K562 (cell line): ENCODE measurements at regions not wholly inside any gene's neighbourhood (a gene's known extent, or its start where the extent isn't known, plus 50 kb on each side); places are given as distances from the start of the nearest gene placed in this dataset.

ENCODE experiments used
- ATAC-seq: fragments of 200-7000 bp; cut with Tn5 transposase; 3 replicates; pipeline ENCODE4 v1.9.1; 2020; ENCODE audit warnings: moderate library complexity
- BruUV-seq: library from RNA; stranded (reverse); fragments of 400-500 nt; replicated peaks from 2 replicates; lab custom pipeline; 2021; lab: Mats Ljungman, UMichigan
- CTCF ChIA-PET: fragments of 300-600 bp; formaldehyde crosslinking; extraction: SDS; loops from one replicate; lab custom pipeline; 2021; ENCODE audit warnings: low intra/inter-chr PET ratio; lab: Yijun Ruan, JAX
- POLR2A ChIA-PET: fragments of 300-600, 350-650 bp; sonication (Branson Sonifier 250); formaldehyde crosslinking; extraction: SDS; loops from one replicate; lab custom pipeline; 2021; ENCODE audit warnings: antibody characterized with exemption, inconsistent platforms; lab: Yijun Ruan, JAX
- DNase-seq, 4 experiments: peaks; one replicate each; pipeline versions ENCODE4 v3.0.0 to v3.0.0-alpha.2; 2011 to 2018; ENCODE audit warnings: low spot score in 3 of 4, mixed read lengths in 3 of 4; ENCODE audit errors: extremely low read depth in 1 of 4
- FAIRE-seq: peaks from 2 replicates; lab custom pipeline; 2011; peaks lifted over from hg19 to GRCh38; lab: Jason Lieb, UNC
- H2AFZ ChIP-seq: 2 replicates; pipeline ENCODE4 v1.6.0; 2011; ENCODE audit warnings: low read depth, low read length, control low read depth, inconsistent platforms
- H3K27ac ChIP-seq: fragments of 200-600 bp; 3 replicates; pipeline ENCODE4 v1.8.0; 2011; ENCODE audit warnings: low read depth, mild to moderate bottlenecking, control low read depth, inconsistent platforms, low read length, moderate library complexity, mixed read lengths; ENCODE audit errors: extremely low read depth
- H3K27me3 ChIP-seq, 2 experiments: fragments of 300-600 bp in 1 of 2; 2 replicates in 1 of 2; 3 replicates in 1 of 2; pipeline versions ENCODE4 v1.6.0 to v1.8.0; 2011; ENCODE audit warnings: inconsistent platforms in 2 of 2, low read length in 2 of 2, mild to moderate bottlenecking in 1 of 2, mixed read lengths in 1 of 2, moderate library complexity in 1 of 2; ENCODE audit not compliant: control insufficient read depth in 2 of 2, insufficient read depth in 2 of 2
- H3K36me3 ChIP-seq: fragments of 300-600 bp; 3 replicates; pipeline ENCODE4 v1.8.0; 2011; ENCODE audit warnings: mild to moderate bottlenecking, low read length, inconsistent platforms; ENCODE audit not compliant: control insufficient read depth, insufficient read depth
- H3K4me1 ChIP-seq, 2 experiments: fragments of 200-600 bp in 1 of 2; replicated peaks in 1 of 2; 2 replicates in 1 of 2; 3 replicates in 1 of 2; pipeline versions ENCODE4 v1.5.1 to v1.8.0; 2011; ENCODE audit warnings: inconsistent platforms in 2 of 2, low read length in 2 of 2, mild to moderate bottlenecking in 1 of 2, mixed read lengths in 1 of 2, moderate library complexity in 1 of 2; ENCODE audit not compliant: control insufficient read depth in 2 of 2, insufficient read depth in 2 of 2
- H3K4me2 ChIP-seq: 2 replicates; pipeline ENCODE4 v1.6.1; 2011; ENCODE audit warnings: low read length, control low read depth, inconsistent platforms, mixed read lengths; ENCODE audit not compliant: insufficient read depth
- H3K4me3 ChIP-seq: fragments of 200-600 bp; sonication (generic), shearing (Covaris generic); 2 replicates; pipeline ENCODE4 v1.5.1; 2016; ENCODE audit warnings: control low read depth, inconsistent platforms
- H3K79me2 ChIP-seq: fragments of 200-600 bp; 3 replicates; pipeline ENCODE4 v1.8.0; 2011; ENCODE audit warnings: low read length, inconsistent platforms; ENCODE audit not compliant: control insufficient read depth, insufficient read depth
- H3K9ac ChIP-seq, 2 experiments: 2 replicates each; pipeline versions ENCODE4 v1.6.0 to v1.6.1; 2011; ENCODE audit warnings: low read depth in 2 of 2, low read length in 2 of 2, control low read depth in 1 of 2, inconsistent platforms in 1 of 2, mild to moderate bottlenecking in 1 of 2, mixed read lengths in 1 of 2; ENCODE audit not compliant: insufficient read depth in 1 of 2
- H3K9me1 ChIP-seq: one replicate; pipeline ENCODE4 v1.6.0; 2011; ENCODE audit warnings: inconsistent platforms, mild to moderate bottlenecking, low read length, moderate library complexity; ENCODE audit not compliant: control insufficient read depth, insufficient read depth
- H3K9me3 ChIP-seq: replicated peaks from 2 replicates; pipeline ENCODE4 v1.5.1; 2011; ENCODE audit warnings: low read depth, low read length, inconsistent platforms; ENCODE audit not compliant: control insufficient read depth, insufficient read depth
- H4K20me1 ChIP-seq: replicated peaks from 2 replicates; pipeline ENCODE4 v1.6.1; 2011; ENCODE audit warnings: low read length, inconsistent platforms, mixed read lengths; ENCODE audit not compliant: control insufficient read depth, insufficient read depth
- BMI1 ChIP-seq: fragments of 150-350 bp; IDR thresholded peaks from 2 replicates; pipeline ENCODE4 v1.6.1; 2014; ENCODE audit warnings: low read length
- CBX2 ChIP-seq: fragments of 200-600 bp; sonication (generic); IDR thresholded peaks from one replicate; pipeline ENCODE4 v1.6.1; 2012; ENCODE audit warnings: mild to moderate bottlenecking, low read length, inconsistent platforms; ENCODE audit not compliant: insufficient read depth, poor library complexity, severe bottlenecking
- DNMT1 ChIP-seq: fragments of 450-650 bp; IDR thresholded peaks from 2 replicates; pipeline ENCODE4 v1.6.1; 2016; ENCODE audit warnings: antibody characterized with exemption, mild to moderate bottlenecking
- FOS ChIP-seq: IDR thresholded peaks from 3 replicates; pipeline ENCODE4 v1.6.1; 2011; ENCODE audit not compliant: insufficient read length; ENCODE audit errors: extremely low read depth
- FOXO4 ChIP-seq: fragments of 450-650 bp; formaldehyde crosslinking; IDR thresholded peaks from 2 replicates; pipeline ENCODE4 v1.4.0; 2020; ENCODE audit warnings: mild to moderate bottlenecking, moderate library complexity
- ILK ChIP-seq: fragments of 450-650 bp; IDR thresholded peaks from 2 replicates; pipeline ENCODE4 v1.6.1; 2016; ENCODE audit warnings: missing genetic modification characterization, low read depth, mild to moderate bottlenecking, missing compliant biosample characterization, moderate library complexity, borderline replicate concordance
- KHSRP ChIP-seq: fragments of 450-650 bp; IDR thresholded peaks from 2 replicates; pipeline ENCODE4 v1.6.1; 2017
- LEF1 ChIP-seq: fragments of 450-650 bp; IDR thresholded peaks from 2 replicates; pipeline ENCODE4 v1.6.1; 2016; ENCODE audit warnings: mild to moderate bottlenecking
- RAD51 ChIP-seq: fragments of 450-650 bp; IDR thresholded peaks from 2 replicates; pipeline ENCODE4 v1.7.1; 2016; ENCODE audit warnings: low read depth, mild to moderate bottlenecking, borderline replicate concordance
- SIRT6 ChIP-seq: IDR thresholded peaks from one replicate; pipeline ENCODE4 v1.6.1; 2012; ENCODE audit warnings: low read depth, mild to moderate bottlenecking, control low read depth, inconsistent platforms, low read length, moderate library complexity
- SNRNP70 ChIP-seq: fragments of 200-400 bp; formaldehyde crosslinking; optimal IDR thresholded peaks from 2 replicates; pipeline ENCODE3; 2017; ENCODE audit warnings: low read depth, low read length
- TEAD2 ChIP-seq: fragments of 450-650 bp; IDR thresholded peaks from 2 replicates; pipeline ENCODE4 v1.6.1; 2016; ENCODE audit warnings: missing genetic modification characterization, control low read depth, missing compliant biosample characterization
- ZNF280B ChIP-seq: fragments of 250-450 bp; sonication (Bioruptor Pico); IDR thresholded peaks from 2 replicates; pipeline ENCODE4 v1.5.1; 2021; ENCODE audit warnings: mild to moderate bottlenecking
- WGBS: fragments of 100-300 bp; shearing (Covaris generic); methylation state at CpG from one replicate; pipeline ENCODE4 v1.1.6; 2016; ENCODE audit warnings: low coverage, mixed read lengths; ENCODE audit not compliant: insufficient coverage; ENCODE audit errors: missing lambda C conversion rate; 5-methylcytosine and 5-hydroxymethylcytosine counted together
- in situ Hi-C: fragments of 300-500 bp; cut with MboI; formaldehyde crosslinking; loops from 4 replicates; pipeline ENCODE4 v1.15.0; 2018; ENCODE audit warnings: inconsistent platforms, mixed read lengths
- intact Hi-C: fragments of 100-400 bp; cut with micrococcal nuclease; formaldehyde crosslinking; loops from 2 replicates; pipeline ENCODE4 v1.14.2; 2022
- TF ChIP-seq, protein P1 (sequence below): fragments of 250-450 bp; sonication (Bioruptor Pico); IDR thresholded peaks from 2 replicates; pipeline ENCODE4 v1.8.0; 2022; ENCODE audit warnings: inconsistent platforms

DNA sequence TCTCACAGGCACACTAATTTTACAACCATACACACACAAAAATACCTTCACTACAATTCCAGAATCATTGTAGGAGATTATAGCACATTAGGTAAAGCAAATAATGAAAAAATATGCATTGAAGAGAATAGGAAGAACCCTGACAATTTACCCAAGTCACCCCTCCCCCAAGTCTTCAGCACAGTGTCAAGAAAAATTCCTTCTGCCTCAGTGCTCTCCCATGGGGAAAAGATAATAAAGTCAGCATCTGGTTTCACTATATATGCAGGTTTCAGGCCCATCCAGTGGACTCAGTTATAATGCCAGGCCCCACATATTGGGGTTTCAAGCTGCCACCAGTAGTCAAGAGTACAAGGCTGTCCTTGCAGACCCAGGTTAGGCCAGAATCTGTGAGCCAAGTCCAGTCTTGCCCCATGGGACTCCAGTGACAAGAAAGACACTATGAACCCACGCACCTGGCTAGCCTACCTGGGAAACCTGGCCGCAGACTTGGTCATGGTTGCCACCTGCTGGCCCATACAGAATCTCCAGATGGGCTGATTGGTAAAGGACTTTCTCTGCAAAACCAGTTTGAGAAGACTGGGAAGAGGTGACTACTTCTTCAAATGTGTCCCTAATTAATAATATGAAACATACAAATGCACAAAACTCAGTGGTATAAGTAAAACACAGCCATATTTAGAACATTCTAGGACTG lies 398.6 kb upstream of the FLRT2 start:
- Histone ChIP-seq H3K27ac (no peak overlapping the region), H3K4me3 (no peak overlapping the region), H2AFZ (no peak overlapping the region), H3K9ac (no peak overlapping the region), H4K20me1 (no peaks in the 10 kb centered on the region), H3K27me3 (no peaks in the 10 kb centered on the region), H3K36me3 (no peaks in the 10 kb centered on the region), H3K4me1 (no peaks in the 10 kb centered on the region), H3K9me1 (no peaks in the 10 kb centered on the region), H3K79me2 (no peaks in the 10 kb centered on the region), H3K9me3 (no peaks in the 10 kb centered on the region), H3K4me2 (no peak overlapping the region)
- ChIA-PET POLR2A (no interaction called here), CTCF (no interaction called here)
- DNase-seq (no peak), FAIRE-seq (no peak), ATAC-seq (no peak)
- in situ Hi-C loops (no loop called here), intact Hi-C loops (no loop called here)
- no peak for TF ChIP-seq TEAD2 (tag)
- TF ChIP-seq KHSRP, result no peak
- TF ChIP-seq LEF1, result no peak
- TF ChIP-seq, protein P1, sequence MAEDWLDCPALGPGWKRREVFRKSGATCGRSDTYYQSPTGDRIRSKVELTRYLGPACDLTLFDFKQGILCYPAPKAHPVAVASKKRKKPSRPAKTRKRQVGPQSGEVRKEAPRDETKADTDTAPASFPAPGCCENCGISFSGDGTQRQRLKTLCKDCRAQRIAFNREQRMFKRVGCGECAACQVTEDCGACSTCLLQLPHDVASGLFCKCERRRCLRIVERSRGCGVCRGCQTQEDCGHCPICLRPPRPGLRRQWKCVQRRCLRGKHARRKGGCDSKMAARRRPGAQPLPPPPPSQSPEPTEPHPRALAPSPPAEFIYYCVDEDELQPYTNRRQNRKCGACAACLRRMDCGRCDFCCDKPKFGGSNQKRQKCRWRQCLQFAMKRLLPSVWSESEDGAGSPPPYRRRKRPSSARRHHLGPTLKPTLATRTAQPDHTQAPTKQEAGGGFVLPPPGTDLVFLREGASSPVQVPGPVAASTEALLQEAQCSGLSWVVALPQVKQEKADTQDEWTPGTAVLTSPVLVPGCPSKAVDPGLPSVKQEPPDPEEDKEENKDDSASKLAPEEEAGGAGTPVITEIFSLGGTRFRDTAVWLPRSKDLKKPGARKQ (CRISPR knock-in tag), result no peak
- no peak for TF ChIP-seq SNRNP70
- TF ChIP-seq FOXO4 (CRISPR knock-in tag), result no peak
- TF ChIP-seq DNMT1, result no peak
- TF ChIP-seq FOS, result no peak
- no peak for TF ChIP-seq SIRT6
- no peak for TF ChIP-seq ZNF280B (CRISPR knock-in tag)
- TF ChIP-seq RAD51, result no peak
- no peak for TF ChIP-seq BMI1
- TF ChIP-seq CBX2, result no peak
- no peak for TF ChIP-seq ILK (tag)
- WGBS, result 0% methylated on average over 2 of the region's 2 CpGs
- no TSS peak for BruUV-seq
